Transverse colon (tissue), 3 donors: ENCODE measurements at regions not wholly inside any gene's neighbourhood (a gene's known extent, or its start where the extent isn't known, plus 50 kb on each side); places are given as distances from the start of the nearest gene placed in this dataset.

Experiments
- CTCF ChIP-seq, 5 experiments: fragments of 200-600 bp in 3 of 5; fragments of 450-650 bp in 2 of 5; sonication (generic) in 3 of 5; IDR thresholded peaks; 1 replicate in 2 of 5; 2 replicates in 3 of 5; pipeline ENCODE4 v1.5.1; 2016 to 2017; ENCODE audit warnings: antibody characterized with exemption in 5 of 5, inconsistent platforms in 3 of 5, mild to moderate bottlenecking in 2 of 5, moderate library complexity in 1 of 5
- POLR2A ChIP-seq: fragments of 450-650 bp; IDR thresholded peaks from one replicate; pipeline ENCODE4 v1.6.1; 2016; ENCODE audit warnings: antibody characterized with exemption, mild to moderate bottlenecking, moderate library complexity

GRCh38 chr13:106052200-106052767 is 483.2 kb downstream of the EFNB2 start:
- TF ChIP-seq POLR2A (no peak), CTCF (IDR thresholded peaks at IDR 0.05) (no peak)
